ENCODE measurements at regions not wholly inside any gene's neighbourhood (a gene's known extent, or its start where the extent isn't known, plus 50 kb on each side); places are given as distances from the start of the nearest gene placed in this dataset.

- TF ChIP-seq, protein P1, sequence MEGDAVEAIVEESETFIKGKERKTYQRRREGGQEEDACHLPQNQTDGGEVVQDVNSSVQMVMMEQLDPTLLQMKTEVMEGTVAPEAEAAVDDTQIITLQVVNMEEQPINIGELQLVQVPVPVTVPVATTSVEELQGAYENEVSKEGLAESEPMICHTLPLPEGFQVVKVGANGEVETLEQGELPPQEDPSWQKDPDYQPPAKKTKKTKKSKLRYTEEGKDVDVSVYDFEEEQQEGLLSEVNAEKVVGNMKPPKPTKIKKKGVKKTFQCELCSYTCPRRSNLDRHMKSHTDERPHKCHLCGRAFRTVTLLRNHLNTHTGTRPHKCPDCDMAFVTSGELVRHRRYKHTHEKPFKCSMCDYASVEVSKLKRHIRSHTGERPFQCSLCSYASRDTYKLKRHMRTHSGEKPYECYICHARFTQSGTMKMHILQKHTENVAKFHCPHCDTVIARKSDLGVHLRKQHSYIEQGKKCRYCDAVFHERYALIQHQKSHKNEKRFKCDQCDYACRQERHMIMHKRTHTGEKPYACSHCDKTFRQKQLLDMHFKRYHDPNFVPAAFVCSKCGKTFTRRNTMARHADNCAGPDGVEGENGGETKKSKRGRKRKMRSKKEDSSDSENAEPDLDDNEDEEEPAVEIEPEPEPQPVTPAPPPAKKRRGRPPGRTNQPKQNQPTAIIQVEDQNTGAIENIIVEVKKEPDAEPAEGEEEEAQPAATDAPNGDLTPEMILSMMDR (IDR thresholded peaks at IDR 0.05), result no peak
- TF ChIP-seq POLR2AphosphoS5 (IDR thresholded peaks at IDR 0.05), result no peak
Observed at GRCh38 chr10:88169037-88169319, 305.6 kb downstream of the PTEN start.
